ENCODE measurements at regions not wholly inside any gene's neighbourhood (a gene's known extent, or its start where the extent isn't known, plus 50 kb on each side); places are given as distances from the start of the nearest gene placed in this dataset.

GRCh38 chr7:67743501-67743900, 746.9 kb downstream of the TYW1 start:
- H3K27me3 ChIP-seq: peaks cover 0 to 14% (median 0%) of the 10 kb centered on the region in 9 donors
- TF ChIP-seq POLR2A (IDR thresholded peaks at IDR 0.05): no peak
- TF ChIP-seq CTCF (IDR thresholded peaks at IDR 0.05): no peak
- H3K4me1 ChIP-seq: no peaks in the 10 kb centered on the region
- DNase-seq (no peak), ATAC-seq (peak in 1 of 4 donors; percentile 29)
- H3K27ac ChIP-seq: no peak overlapping the region
- peaks cover 0 to 10% (median 0%) of the 10 kb centered on the region in 12 donors for H3K9me3 ChIP-seq
- 84 to 100% (median 87%) methylated on average over 1 of the region's 1 CpG for WGBS, 4 donors
- no peaks in the 10 kb centered on the region for H3K36me3 ChIP-seq
- H3K4me3 ChIP-seq: no peak overlapping the region
- intact Hi-C loops (cut with DNase I): no loop called here

GRCh38 chr7:67752227-67752626, 755.6 kb downstream of the TYW1 start:
- no peak for DNase-seq
- Histone ChIP-seq H3K36me3 (no peaks in the 10 kb centered on the region), H3K4me1 (peaks cover 0 to 3% (median 0%) of the 10 kb centered on the region in 12 donors), H3K27ac (no peak overlapping the region), H3K4me3 (no peak overlapping the region), H3K27me3 (peaks cover 0 to 9% (median 0%) of the 10 kb centered on the region in 9 donors), H3K9me3 (peaks cover 0 to 9% (median 0%) of the 10 kb centered on the region in 12 donors)
- 81 to 88% (median 83%) methylated on average over 2 of the region's 2 CpGs for WGBS, 4 donors
- intact Hi-C loops (cut with DNase I): no loop called here
- TF ChIP-seq POLR2A (IDR thresholded peaks at IDR 0.05) (no peak), CTCF (IDR thresholded peaks at IDR 0.05) (no peak)
- ATAC-seq: no peak

GRCh38 chr7:67753891-67754290, 757.3 kb downstream of the TYW1 start:
- ATAC-seq: no peak
- H3K27me3 ChIP-seq: peaks cover 0 to 6% (median 0%) of the 10 kb centered on the region in 9 donors
- 50 to 69% (median 56%) methylated on average over 4 of the region's 4 CpGs for WGBS, 4 donors

GRCh38 chr7:67754651-67755050, 758.0 kb downstream of the TYW1 start:
- intact Hi-C loops (cut with DNase I): no loop called here
- no peak overlapping the region for H3K27ac ChIP-seq
- DNase-seq: no peak
- 77 to 88% (median 82%) methylated on average over 2 of the region's 2 CpGs for WGBS, 4 donors
- peaks cover 0 to 5% (median 0%) of the 10 kb centered on the region in 9 donors for H3K27me3 ChIP-seq
- ATAC-seq: no peak
- peaks cover 0 to 6% (median 0%) of the 10 kb centered on the region in 12 donors for H3K9me3 ChIP-seq
- peaks cover 0 to 3% (median 0%) of the 10 kb centered on the region in 12 donors for H3K4me1 ChIP-seq
- H3K36me3 ChIP-seq: no peaks in the 10 kb centered on the region
- no peak overlapping the region for H3K4me3 ChIP-seq
- TF ChIP-seq CTCF (IDR thresholded peaks at IDR 0.05) (no peak), POLR2A (IDR thresholded peaks at IDR 0.05) (no peak)

More at GRCh38 chr7:67753891-67754290, 757.3 kb downstream of the TYW1 start:
- intact Hi-C loops (cut with DNase I): no loop called here
- no peak overlapping the region for H3K4me3 ChIP-seq
- H3K27ac ChIP-seq: no peak overlapping the region
- peak in 2 of 5 donors; percentile 8 to 19 for DNase-seq
- peaks cover 0 to 9% (median 0%) of the 10 kb centered on the region in 12 donors for H3K9me3 ChIP-seq
- peaks cover 0 to 3% (median 0%) of the 10 kb centered on the region in 12 donors for H3K4me1 ChIP-seq
- no peaks in the 10 kb centered on the region for H3K36me3 ChIP-seq
- TF ChIP-seq CTCF (IDR thresholded peaks at IDR 0.05) (no peak), POLR2A (IDR thresholded peaks at IDR 0.05) (no peak)
